ENCODE measurements at regions not wholly inside any gene's neighbourhood (a gene's known extent, or its start where the extent isn't known, plus 50 kb on each side); places are given as distances from the start of the nearest gene placed in this dataset.

GRCh38 chr2:41720331-41721251 lies 327.2 kb upstream of the PKDCC start:
- TF ChIP-seq, protein P1, sequence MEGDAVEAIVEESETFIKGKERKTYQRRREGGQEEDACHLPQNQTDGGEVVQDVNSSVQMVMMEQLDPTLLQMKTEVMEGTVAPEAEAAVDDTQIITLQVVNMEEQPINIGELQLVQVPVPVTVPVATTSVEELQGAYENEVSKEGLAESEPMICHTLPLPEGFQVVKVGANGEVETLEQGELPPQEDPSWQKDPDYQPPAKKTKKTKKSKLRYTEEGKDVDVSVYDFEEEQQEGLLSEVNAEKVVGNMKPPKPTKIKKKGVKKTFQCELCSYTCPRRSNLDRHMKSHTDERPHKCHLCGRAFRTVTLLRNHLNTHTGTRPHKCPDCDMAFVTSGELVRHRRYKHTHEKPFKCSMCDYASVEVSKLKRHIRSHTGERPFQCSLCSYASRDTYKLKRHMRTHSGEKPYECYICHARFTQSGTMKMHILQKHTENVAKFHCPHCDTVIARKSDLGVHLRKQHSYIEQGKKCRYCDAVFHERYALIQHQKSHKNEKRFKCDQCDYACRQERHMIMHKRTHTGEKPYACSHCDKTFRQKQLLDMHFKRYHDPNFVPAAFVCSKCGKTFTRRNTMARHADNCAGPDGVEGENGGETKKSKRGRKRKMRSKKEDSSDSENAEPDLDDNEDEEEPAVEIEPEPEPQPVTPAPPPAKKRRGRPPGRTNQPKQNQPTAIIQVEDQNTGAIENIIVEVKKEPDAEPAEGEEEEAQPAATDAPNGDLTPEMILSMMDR (IDR thresholded peaks at IDR 0.05) = no peak
- no peak for TF ChIP-seq POLR2A (IDR thresholded peaks at IDR 0.05)

All from uterus (tissue), 2 donors.